H1 (cell line): ENCODE measurements at regions not wholly inside any gene's neighbourhood (a gene's known extent, or its start where the extent isn't known, plus 50 kb on each side); places are given as distances from the start of the nearest gene placed in this dataset.

ENCODE experiments used
- CBX5 ChIP-seq: fragments of 300-800, 300-1000 bp; sonication (generic); IDR thresholded peaks from 2 replicates; pipeline ENCODE4 v1.7.1; 2016; ENCODE audit warnings: antibody characterized with exemption, low read length, low read depth
- CREB1 ChIP-seq: IDR thresholded peaks from 2 replicates; pipeline ENCODE4 v1.6.1; 2012; ENCODE audit warnings: inconsistent platforms
- MAFK ChIP-seq: IDR thresholded peaks from 2 replicates; pipeline ENCODE4 v1.6.1; 2012; ENCODE audit warnings: low read depth, mild to moderate bottlenecking, improper control_type of control experiment, low read length
- POU5F1 ChIP-seq: IDR thresholded peaks from 2 replicates; pipeline ENCODE4 v1.6.1; 2011; ENCODE audit warnings: low read depth, mild to moderate bottlenecking, low read length, moderate library complexity
- RBBP5 ChIP-seq: IDR thresholded peaks from 2 replicates; pipeline ENCODE4 v1.7.1; 2012; ENCODE audit warnings: low read depth, mild to moderate bottlenecking, inconsistent platforms, low read length, moderate library complexity, borderline replicate concordance
- RFX5 ChIP-seq: IDR thresholded peaks from 2 replicates; pipeline ENCODE4 v1.6.1; 2011; ENCODE audit warnings: low read depth, low read length, improper control_type of control experiment, borderline replicate concordance
- SAP30 ChIP-seq: fragments of 300-600 bp; sonication (generic); IDR thresholded peaks from 2 replicates; pipeline ENCODE4 v1.7.1; 2012; ENCODE audit warnings: low read length, moderate library complexity, mild to moderate bottlenecking, inconsistent platforms; ENCODE audit not compliant: insufficient read depth, insufficient replicate concordance
- SP2 ChIP-seq: IDR thresholded peaks from 2 replicates; pipeline ENCODE4 v1.6.1; 2012; ENCODE audit warnings: mild to moderate bottlenecking, low read length, inconsistent platforms
- TEAD4 ChIP-seq: IDR thresholded peaks from 2 replicates; pipeline ENCODE4 v1.6.1; 2012; ENCODE audit warnings: low read depth, low read length, inconsistent platforms, mixed read lengths
- TF ChIP-seq, protein P1 (sequence below): fragments of 300-600 bp; sonication (generic); IDR thresholded peaks from 2 replicates; pipeline ENCODE4 v1.7.1; 2012; ENCODE audit warnings: low read length, moderate library complexity, mild to moderate bottlenecking, inconsistent platforms; ENCODE audit not compliant: insufficient replicate concordance
- TF ChIP-seq, protein P2 (sequence below): IDR thresholded peaks from 2 replicates; pipeline ENCODE4 v1.6.1; 2012; ENCODE audit warnings: low read length, inconsistent platforms

DNA sequence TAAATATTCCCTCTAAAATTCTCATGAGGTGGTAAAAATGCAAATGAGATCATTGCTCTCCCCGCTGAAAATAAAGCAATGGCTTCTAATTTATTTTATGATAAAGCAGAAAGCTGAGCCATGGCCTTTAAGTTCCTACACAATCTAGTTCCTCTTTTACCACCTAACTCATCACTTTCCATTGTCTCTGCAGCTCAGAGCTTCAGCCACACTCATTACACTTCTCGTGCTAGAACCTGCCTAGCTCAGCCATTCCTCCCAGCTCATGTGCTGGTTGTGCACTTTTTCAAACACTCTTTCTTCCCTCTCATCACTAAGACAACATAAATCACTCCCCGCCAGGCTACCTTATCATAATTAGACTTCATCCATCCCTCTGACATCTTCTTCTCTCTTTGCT lies 1112.1 kb upstream of the PRKX start (continued):
- TF ChIP-seq, protein P1, sequence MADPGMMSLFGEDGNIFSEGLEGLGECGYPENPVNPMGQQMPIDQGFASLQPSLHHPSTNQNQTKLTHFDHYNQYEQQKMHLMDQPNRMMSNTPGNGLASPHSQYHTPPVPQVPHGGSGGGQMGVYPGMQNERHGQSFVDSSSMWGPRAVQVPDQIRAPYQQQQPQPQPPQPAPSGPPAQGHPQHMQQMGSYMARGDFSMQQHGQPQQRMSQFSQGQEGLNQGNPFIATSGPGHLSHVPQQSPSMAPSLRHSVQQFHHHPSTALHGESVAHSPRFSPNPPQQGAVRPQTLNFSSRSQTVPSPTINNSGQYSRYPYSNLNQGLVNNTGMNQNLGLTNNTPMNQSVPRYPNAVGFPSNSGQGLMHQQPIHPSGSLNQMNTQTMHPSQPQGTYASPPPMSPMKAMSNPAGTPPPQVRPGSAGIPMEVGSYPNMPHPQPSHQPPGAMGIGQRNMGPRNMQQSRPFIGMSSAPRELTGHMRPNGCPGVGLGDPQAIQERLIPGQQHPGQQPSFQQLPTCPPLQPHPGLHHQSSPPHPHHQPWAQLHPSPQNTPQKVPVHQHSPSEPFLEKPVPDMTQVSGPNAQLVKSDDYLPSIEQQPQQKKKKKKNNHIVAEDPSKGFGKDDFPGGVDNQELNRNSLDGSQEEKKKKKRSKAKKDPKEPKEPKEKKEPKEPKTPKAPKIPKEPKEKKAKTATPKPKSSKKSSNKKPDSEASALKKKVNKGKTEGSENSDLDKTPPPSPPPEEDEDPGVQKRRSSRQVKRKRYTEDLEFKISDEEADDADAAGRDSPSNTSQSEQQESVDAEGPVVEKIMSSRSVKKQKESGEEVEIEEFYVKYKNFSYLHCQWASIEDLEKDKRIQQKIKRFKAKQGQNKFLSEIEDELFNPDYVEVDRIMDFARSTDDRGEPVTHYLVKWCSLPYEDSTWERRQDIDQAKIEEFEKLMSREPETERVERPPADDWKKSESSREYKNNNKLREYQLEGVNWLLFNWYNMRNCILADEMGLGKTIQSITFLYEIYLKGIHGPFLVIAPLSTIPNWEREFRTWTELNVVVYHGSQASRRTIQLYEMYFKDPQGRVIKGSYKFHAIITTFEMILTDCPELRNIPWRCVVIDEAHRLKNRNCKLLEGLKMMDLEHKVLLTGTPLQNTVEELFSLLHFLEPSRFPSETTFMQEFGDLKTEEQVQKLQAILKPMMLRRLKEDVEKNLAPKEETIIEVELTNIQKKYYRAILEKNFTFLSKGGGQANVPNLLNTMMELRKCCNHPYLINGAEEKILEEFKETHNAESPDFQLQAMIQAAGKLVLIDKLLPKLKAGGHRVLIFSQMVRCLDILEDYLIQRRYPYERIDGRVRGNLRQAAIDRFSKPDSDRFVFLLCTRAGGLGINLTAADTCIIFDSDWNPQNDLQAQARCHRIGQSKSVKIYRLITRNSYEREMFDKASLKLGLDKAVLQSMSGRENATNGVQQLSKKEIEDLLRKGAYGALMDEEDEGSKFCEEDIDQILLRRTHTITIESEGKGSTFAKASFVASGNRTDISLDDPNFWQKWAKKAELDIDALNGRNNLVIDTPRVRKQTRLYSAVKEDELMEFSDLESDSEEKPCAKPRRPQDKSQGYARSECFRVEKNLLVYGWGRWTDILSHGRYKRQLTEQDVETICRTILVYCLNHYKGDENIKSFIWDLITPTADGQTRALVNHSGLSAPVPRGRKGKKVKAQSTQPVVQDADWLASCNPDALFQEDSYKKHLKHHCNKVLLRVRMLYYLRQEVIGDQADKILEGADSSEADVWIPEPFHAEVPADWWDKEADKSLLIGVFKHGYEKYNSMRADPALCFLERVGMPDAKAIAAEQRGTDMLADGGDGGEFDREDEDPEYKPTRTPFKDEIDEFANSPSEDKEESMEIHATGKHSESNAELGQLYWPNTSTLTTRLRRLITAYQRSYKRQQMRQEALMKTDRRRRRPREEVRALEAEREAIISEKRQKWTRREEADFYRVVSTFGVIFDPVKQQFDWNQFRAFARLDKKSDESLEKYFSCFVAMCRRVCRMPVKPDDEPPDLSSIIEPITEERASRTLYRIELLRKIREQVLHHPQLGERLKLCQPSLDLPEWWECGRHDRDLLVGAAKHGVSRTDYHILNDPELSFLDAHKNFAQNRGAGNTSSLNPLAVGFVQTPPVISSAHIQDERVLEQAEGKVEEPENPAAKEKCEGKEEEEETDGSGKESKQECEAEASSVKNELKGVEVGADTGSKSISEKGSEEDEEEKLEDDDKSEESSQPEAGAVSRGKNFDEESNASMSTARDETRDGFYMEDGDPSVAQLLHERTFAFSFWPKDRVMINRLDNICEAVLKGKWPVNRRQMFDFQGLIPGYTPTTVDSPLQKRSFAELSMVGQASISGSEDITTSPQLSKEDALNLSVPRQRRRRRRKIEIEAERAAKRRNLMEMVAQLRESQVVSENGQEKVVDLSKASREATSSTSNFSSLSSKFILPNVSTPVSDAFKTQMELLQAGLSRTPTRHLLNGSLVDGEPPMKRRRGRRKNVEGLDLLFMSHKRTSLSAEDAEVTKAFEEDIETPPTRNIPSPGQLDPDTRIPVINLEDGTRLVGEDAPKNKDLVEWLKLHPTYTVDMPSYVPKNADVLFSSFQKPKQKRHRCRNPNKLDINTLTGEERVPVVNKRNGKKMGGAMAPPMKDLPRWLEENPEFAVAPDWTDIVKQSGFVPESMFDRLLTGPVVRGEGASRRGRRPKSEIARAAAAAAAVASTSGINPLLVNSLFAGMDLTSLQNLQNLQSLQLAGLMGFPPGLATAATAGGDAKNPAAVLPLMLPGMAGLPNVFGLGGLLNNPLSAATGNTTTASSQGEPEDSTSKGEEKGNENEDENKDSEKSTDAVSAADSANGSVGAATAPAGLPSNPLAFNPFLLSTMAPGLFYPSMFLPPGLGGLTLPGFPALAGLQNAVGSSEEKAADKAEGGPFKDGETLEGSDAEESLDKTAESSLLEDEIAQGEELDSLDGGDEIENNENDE, result no peak
- no peak for TF ChIP-seq RFX5
- no peak for TF ChIP-seq RBBP5
- TF ChIP-seq SP2, result no peak
- TF ChIP-seq, protein P2, sequence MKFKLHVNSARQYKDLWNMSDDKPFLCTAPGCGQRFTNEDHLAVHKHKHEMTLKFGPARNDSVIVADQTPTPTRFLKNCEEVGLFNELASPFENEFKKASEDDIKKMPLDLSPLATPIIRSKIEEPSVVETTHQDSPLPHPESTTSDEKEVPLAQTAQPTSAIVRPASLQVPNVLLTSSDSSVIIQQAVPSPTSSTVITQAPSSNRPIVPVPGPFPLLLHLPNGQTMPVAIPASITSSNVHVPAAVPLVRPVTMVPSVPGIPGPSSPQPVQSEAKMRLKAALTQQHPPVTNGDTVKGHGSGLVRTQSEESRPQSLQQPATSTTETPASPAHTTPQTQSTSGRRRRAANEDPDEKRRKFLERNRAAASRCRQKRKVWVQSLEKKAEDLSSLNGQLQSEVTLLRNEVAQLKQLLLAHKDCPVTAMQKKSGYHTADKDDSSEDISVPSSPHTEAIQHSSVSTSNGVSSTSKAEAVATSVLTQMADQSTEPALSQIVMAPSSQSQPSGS, result no peak
- TF ChIP-seq MAFK, result no peak
- TF ChIP-seq SAP30, result no peak
- no peak for TF ChIP-seq POU5F1
- no peak for TF ChIP-seq CBX5
- no peak for TF ChIP-seq TEAD4
- no peak for TF ChIP-seq CREB1
